OCI-LY3 (cell line): ENCODE measurements at regions not wholly inside any gene's neighbourhood (a gene's known extent, or its start where the extent isn't known, plus 50 kb on each side); places are given as distances from the start of the nearest gene placed in this dataset.
"Not testable (repeated sequence)": the region's sequence is repeated elsewhere in the genome, so short reads cannot be mapped to it uniquely, and the experiment has no call there.

Experiments
- H2AFZ ChIP-seq: fragments of 200-600, 300-600 bp; shearing (Covaris generic); 2 replicates; pipeline ENCODE4 v1.6.0; 2014; ENCODE audit warnings: antibody characterized with exemption, low read depth, low read length
- H3K27ac ChIP-seq: fragments of 200-600, 300-600 bp; sonication (generic); 2 replicates; pipeline ENCODE4 v1.5.1; 2014; ENCODE audit warnings: mild to moderate bottlenecking, low read length, moderate library complexity, mixed read lengths
- H3K27me3 ChIP-seq: fragments of 200-600, 300-600 bp; sonication (generic); 2 replicates; pipeline ENCODE4 v1.6.1; 2014; ENCODE audit warnings: low read depth, low read length, mixed read lengths
- H3K36me3 ChIP-seq: fragments of 200-600, 300-600 bp; sonication (generic); replicated peaks from 2 replicates; pipeline ENCODE3; 2014; ENCODE audit warnings: low read depth, low read length, mixed read lengths
- H3K4me1 ChIP-seq: fragments of 300-600, 200-600 bp; sonication (generic); 2 replicates; pipeline ENCODE4 v1.6.1; 2014; ENCODE audit warnings: low read length, mixed read lengths
- H3K4me2 ChIP-seq: fragments of 200-600, 300-600 bp; sonication (generic); 2 replicates; pipeline ENCODE4 v1.6.1; 2014; ENCODE audit warnings: low read length, mixed read lengths
- H3K4me3 ChIP-seq: fragments of 300-600, 200-600 bp; sonication (generic); 2 replicates; pipeline ENCODE4 v1.5.1; 2014; ENCODE audit warnings: antibody characterized with exemption, mild to moderate bottlenecking, low read length, moderate library complexity
- H3K79me2 ChIP-seq: fragments of 300-600, 200-600 bp; shearing (Covaris generic); 2 replicates; pipeline ENCODE4 v1.6.1; 2014; ENCODE audit warnings: mild to moderate bottlenecking, low read length, mixed read lengths
- H3K9ac ChIP-seq: fragments of 300-600, 200-600 bp; shearing (Covaris generic); 2 replicates; pipeline ENCODE4 v1.6.0; 2014; ENCODE audit warnings: mild to moderate bottlenecking, low read length, moderate library complexity
- H3K9me3 ChIP-seq: fragments of 200-600, 300-600 bp; shearing (Covaris generic); 2 replicates; pipeline ENCODE4 v1.6.1; 2014; ENCODE audit warnings: low read length, mixed read lengths; ENCODE audit not compliant: insufficient read depth
- H4K20me1 ChIP-seq: fragments of 200-600, 300-600 bp; sonication (generic); 2 replicates; pipeline ENCODE4 v1.6.1; 2016; ENCODE audit warnings: low read length, mixed read lengths; ENCODE audit not compliant: insufficient read depth
- EZH2phosphoT487 ChIP-seq: fragments of 200-600 bp; shearing (Covaris generic); IDR thresholded peaks from 2 replicates; pipeline ENCODE4 v1.6.1; 2018; ENCODE audit warnings: antibody characterized with exemption, mixed run types, low read depth
- TF ChIP-seq, protein P1 (sequence below): fragments of 200-600, 300-600 bp; sonication (generic); IDR thresholded peaks from 2 replicates; pipeline ENCODE4 v1.5.1; 2014; ENCODE audit warnings: antibody characterized with exemption, low read length, low read depth

DNA sequence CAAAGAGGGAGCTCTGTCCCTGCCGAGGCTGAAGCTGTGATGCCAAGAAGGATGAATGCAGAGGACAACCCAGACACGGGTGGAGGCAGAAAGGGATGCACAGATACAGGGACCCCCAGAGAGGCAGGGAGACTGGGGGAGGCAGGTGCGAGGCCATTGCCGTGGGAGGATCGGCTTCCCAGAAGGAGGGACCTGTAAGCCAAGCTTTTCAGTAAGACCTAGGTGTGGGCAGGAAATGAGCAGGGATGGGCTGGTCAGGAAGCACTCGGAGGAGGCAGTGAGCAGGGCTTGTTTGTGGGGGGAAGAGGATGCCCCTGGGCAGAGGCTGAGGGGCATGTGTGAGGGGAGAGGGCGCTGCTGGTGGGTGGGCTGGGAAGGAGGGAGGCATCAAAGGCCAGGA, 67.7 kb upstream of the WNT4 start:
- H3K9ac ChIP-seq, result no peak overlapping the region
- no peak overlapping the region for H3K4me3 ChIP-seq
- TF ChIP-seq EZH2phosphoT487, result no peak
- TF ChIP-seq, protein P1, sequence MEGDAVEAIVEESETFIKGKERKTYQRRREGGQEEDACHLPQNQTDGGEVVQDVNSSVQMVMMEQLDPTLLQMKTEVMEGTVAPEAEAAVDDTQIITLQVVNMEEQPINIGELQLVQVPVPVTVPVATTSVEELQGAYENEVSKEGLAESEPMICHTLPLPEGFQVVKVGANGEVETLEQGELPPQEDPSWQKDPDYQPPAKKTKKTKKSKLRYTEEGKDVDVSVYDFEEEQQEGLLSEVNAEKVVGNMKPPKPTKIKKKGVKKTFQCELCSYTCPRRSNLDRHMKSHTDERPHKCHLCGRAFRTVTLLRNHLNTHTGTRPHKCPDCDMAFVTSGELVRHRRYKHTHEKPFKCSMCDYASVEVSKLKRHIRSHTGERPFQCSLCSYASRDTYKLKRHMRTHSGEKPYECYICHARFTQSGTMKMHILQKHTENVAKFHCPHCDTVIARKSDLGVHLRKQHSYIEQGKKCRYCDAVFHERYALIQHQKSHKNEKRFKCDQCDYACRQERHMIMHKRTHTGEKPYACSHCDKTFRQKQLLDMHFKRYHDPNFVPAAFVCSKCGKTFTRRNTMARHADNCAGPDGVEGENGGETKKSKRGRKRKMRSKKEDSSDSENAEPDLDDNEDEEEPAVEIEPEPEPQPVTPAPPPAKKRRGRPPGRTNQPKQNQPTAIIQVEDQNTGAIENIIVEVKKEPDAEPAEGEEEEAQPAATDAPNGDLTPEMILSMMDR, result no peak
- peaks cover 8% of the 10 kb centered on the region for H3K4me1 ChIP-seq
- no peak overlapping the region for H3K4me2 ChIP-seq
- no peaks in the 10 kb centered on the region for H3K79me2 ChIP-seq
- H3K27ac ChIP-seq, result no peak overlapping the region
- no peaks in the 10 kb centered on the region for H3K36me3 ChIP-seq
- no peaks in the 10 kb centered on the region for H4K20me1 ChIP-seq
- H3K27me3 ChIP-seq, result no peaks in the 10 kb centered on the region
- no peak overlapping the region for H2AFZ ChIP-seq
- no peaks in the 10 kb centered on the region for H3K9me3 ChIP-seq

DNA sequence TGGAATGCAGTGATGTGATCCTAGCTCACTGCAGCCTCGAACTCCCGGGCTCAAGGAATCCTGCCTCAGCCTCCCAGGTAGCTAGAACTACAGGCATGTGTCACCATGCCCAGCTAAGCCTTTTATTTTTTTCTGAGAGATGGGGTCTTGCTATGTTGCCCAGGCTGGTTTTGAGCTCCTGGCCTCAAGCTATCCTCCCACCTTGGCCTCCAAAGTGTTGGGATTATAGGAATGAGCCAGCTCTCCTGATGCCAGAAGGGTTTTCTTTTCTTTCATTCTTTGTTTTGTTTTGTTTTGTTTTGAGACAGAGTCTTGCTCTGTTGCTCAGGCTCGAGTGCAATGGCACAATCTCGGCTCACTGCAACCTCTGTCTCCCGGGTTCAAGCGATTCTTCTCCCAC, 68.6 kb upstream of the WNT4 start:
- not testable (repeated sequence) for H3K27ac ChIP-seq, H3K27me3 ChIP-seq
- peaks cover 12% of the 10 kb centered on the region for H3K4me1 ChIP-seq

DNA sequence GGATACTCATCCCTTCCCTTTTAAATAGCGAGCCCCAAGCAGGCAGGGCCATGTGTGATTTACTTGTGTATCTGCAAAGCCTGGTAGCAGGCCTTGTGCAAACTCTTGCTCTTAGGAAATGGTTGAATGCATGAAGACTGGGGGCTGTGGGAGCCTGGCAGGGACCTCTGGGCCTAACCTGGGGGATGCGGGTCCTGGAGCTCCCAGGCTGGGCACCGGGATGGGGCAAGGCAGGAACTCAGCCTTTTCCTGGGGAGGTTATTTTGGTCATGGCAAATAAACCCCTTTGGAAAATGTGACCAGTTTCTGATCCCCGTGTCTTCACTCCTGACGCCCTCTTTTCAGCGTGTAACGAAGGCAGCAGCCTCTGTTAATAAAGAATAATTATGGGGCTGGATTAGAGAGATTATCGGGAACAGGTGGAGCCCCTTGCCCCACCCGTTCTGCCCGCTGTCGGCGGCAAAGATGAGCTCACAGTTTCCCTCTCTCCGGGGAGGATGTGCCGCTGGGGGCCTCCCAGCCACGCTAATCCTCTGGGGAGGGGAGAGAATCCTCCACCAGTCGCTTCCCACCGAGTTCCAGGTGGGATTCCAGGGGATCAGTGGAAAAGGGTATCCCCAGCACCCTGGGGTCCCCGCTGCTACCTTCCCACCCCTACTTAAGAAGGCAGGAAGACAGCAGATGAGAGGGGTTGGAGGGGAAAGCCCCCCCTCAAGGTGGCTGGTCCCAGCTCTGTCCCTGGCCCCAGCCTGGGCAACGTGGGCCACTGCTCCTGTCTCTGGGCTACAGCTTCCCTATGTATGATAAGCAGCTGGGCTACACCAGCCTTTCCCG, 69.7 kb upstream of the WNT4 start:
- H3K4me2 ChIP-seq, result no peak overlapping the region

More for the DNA sequence above, 68.6 kb upstream of the WNT4 start:
- H3K36me3 ChIP-seq, H2AFZ ChIP-seq, H4K20me1 ChIP-seq, H3K4me2 ChIP-seq, H3K79me2 ChIP-seq, H3K4me3 ChIP-seq, H3K9ac ChIP-seq, H3K9me3 ChIP-seq: not testable (repeated sequence)

DNA sequence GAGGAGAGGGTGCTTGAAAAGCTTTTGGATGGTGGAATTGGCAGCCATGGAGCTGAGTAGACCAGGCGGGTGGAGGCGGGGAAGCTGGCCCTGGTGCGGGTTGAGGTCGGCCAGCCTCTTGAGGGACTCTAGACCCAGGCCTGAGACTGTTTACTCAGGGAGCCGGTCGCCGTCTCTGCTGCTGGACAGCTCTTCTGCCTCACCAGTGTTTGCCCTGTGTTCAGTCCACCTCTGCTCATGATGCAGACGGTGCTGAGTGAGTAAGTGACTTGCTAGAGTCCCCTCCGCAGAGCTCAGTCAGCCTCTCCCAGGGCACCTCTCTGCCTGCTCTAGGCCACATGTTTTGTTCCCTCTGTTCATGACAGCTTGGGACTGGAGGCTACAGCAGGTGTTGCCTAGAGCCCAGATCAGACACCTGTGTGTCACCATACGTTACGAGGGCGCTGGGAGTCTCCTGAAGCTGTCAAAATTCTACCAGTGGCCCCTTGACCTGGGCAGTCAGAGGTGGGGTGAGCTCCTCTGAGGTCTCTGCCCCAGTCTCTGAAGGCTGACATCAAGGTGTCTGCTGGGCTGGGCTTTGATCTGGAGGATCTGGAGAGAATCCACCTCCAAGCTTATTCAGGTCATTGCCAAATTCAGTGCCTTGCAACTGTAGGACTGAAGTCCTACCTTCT, 73.5 kb upstream of the WNT4 start:
- H3K9me3 ChIP-seq, result no peaks in the 10 kb centered on the region
- H3K9ac ChIP-seq, result no peak overlapping the region
- TF ChIP-seq, protein P1, result no peak
- no peak for TF ChIP-seq EZH2phosphoT487
- H3K4me3 ChIP-seq, result no peak overlapping the region
- no peaks in the 10 kb centered on the region for H3K36me3 ChIP-seq
- no peak overlapping the region for H3K4me2 ChIP-seq
- H3K27ac ChIP-seq, result no peak overlapping the region
- H3K4me1 ChIP-seq, result peaks cover 12% of the 10 kb centered on the region
- no peaks in the 10 kb centered on the region for H4K20me1 ChIP-seq
- no peak overlapping the region for H2AFZ ChIP-seq
- no peaks in the 10 kb centered on the region for H3K79me2 ChIP-seq
- H3K27me3 ChIP-seq, result no peaks in the 10 kb centered on the region

More for the DNA sequence above, 69.7 kb upstream of the WNT4 start:
- Histone ChIP-seq H4K20me1 (no peaks in the 10 kb centered on the region), H2AFZ (no peak overlapping the region), H3K9me3 (no peaks in the 10 kb centered on the region), H3K27me3 (no peaks in the 10 kb centered on the region), H3K27ac (no peak overlapping the region), H3K9ac (no peak overlapping the region), H3K4me1 (peaks cover 12% of the 10 kb centered on the region), H3K4me3 (no peak overlapping the region), H3K36me3 (no peaks in the 10 kb centered on the region), H3K79me2 (no peaks in the 10 kb centered on the region)
- TF ChIP-seq, protein P1, result no peak
- TF ChIP-seq EZH2phosphoT487, result no peak
